HepG2 (cell line): ENCODE measurements at regions not wholly inside any gene's neighbourhood (a gene's known extent, or its start where the extent isn't known, plus 50 kb on each side); places are given as distances from the start of the nearest gene placed in this dataset.

Experiments
- AGO2 ChIP-seq: fragments of 200-400 bp; formaldehyde crosslinking; optimal IDR thresholded peaks from 2 replicates; pipeline ENCODE3; 2017; ENCODE audit warnings: mild to moderate bottlenecking, low read depth, low read length, moderate library complexity
- DMAP1 ChIP-seq: IDR thresholded peaks from 2 replicates; pipeline ENCODE4 v1.6.1; 2016
- ETS1 ChIP-seq: sonication (generic); formaldehyde crosslinking; IDR thresholded peaks from 2 replicates; pipeline ENCODE4 v1.4.0; 2020; ENCODE audit warnings: missing genetic modification reagents
- FOXK2 ChIP-seq: fragments of 450-650 bp; IDR thresholded peaks from 2 replicates; pipeline ENCODE4 v1.6.1; 2016
- IKZF5 ChIP-seq: IDR thresholded peaks from 2 replicates; pipeline ENCODE4 v1.6.1; 2018; ENCODE audit warnings: missing genetic modification reagents, mild to moderate bottlenecking, missing compliant biosample characterization
- PATZ1 ChIP-seq: sonication (generic); formaldehyde crosslinking; IDR thresholded peaks from 2 replicates; pipeline ENCODE4 v1.4.0; 2020; ENCODE audit warnings: missing genetic modification reagents
- POGZ ChIP-seq: sonication (generic); formaldehyde crosslinking; IDR thresholded peaks from 2 replicates; pipeline ENCODE4 v1.4.0; 2020; ENCODE audit warnings: mild to moderate bottlenecking, missing genetic modification reagents
- RELA ChIP-seq: sonication (generic); formaldehyde crosslinking; IDR thresholded peaks from 2 replicates; pipeline ENCODE4 v1.4.0; 2020; ENCODE audit warnings: missing genetic modification reagents
- YEATS4 ChIP-seq: sonication (generic); formaldehyde crosslinking; IDR thresholded peaks from 2 replicates; pipeline ENCODE4 v1.4.0; 2020; ENCODE audit warnings: missing genetic modification reagents, borderline replicate concordance
- ZBTB10 ChIP-seq: sonication (generic); formaldehyde crosslinking; IDR thresholded peaks from 2 replicates; pipeline ENCODE4 v1.4.0; 2020; ENCODE audit warnings: missing genetic modification reagents, borderline replicate concordance
- ZBTB25 ChIP-seq: IDR thresholded peaks from 2 replicates; pipeline ENCODE4 v1.6.1; 2018; ENCODE audit warnings: missing genetic modification reagents
- ZBTB7B ChIP-seq: sonication (generic); formaldehyde crosslinking; IDR thresholded peaks from 2 replicates; pipeline ENCODE4 v1.4.0; 2020; ENCODE audit warnings: missing genetic modification reagents
- ZFP36L2 ChIP-seq: sonication (generic); formaldehyde crosslinking; IDR thresholded peaks from 2 replicates; pipeline ENCODE4 v1.4.0; 2020; ENCODE audit warnings: missing genetic modification reagents
- ZNF143 ChIP-seq: sonication (generic); formaldehyde crosslinking; IDR thresholded peaks from 2 replicates; pipeline ENCODE4 v1.4.0; 2020; ENCODE audit warnings: missing genetic modification reagents
- ZNF33A ChIP-seq: sonication (generic); formaldehyde crosslinking; IDR thresholded peaks from 2 replicates; pipeline ENCODE4 v1.5.1; 2020; ENCODE audit warnings: missing genetic modification reagents, mild to moderate bottlenecking, moderate library complexity, borderline replicate concordance
- ZNF33B ChIP-seq: sonication (generic); formaldehyde crosslinking; IDR thresholded peaks from 2 replicates; pipeline ENCODE4 v1.5.1; 2020; ENCODE audit warnings: mild to moderate bottlenecking, missing genetic modification reagents
- ZNF484 ChIP-seq: sonication (generic); formaldehyde crosslinking; IDR thresholded peaks from 2 replicates; pipeline ENCODE4 v1.5.1; 2020; ENCODE audit warnings: mild to moderate bottlenecking, low read depth, missing genetic modification reagents, borderline replicate concordance
- ZNF512B ChIP-seq: sonication (generic); formaldehyde crosslinking; IDR thresholded peaks from 2 replicates; pipeline ENCODE4 v1.5.1; 2020; ENCODE audit warnings: missing genetic modification reagents, mild to moderate bottlenecking, borderline replicate concordance
- ZNF570 ChIP-seq: sonication (generic); formaldehyde crosslinking; IDR thresholded peaks from 2 replicates; pipeline ENCODE4 v1.4.0; 2020; ENCODE audit warnings: mild to moderate bottlenecking, missing genetic modification reagents, borderline replicate concordance
- ZNF772 ChIP-seq: sonication (generic); formaldehyde crosslinking; IDR thresholded peaks from 2 replicates; pipeline ENCODE4 v1.5.0; 2020; ENCODE audit warnings: mild to moderate bottlenecking, missing genetic modification reagents

- no peak for TF ChIP-seq ETS1 (CRISPR knock-in tag)
- TF ChIP-seq POGZ (CRISPR knock-in tag): no peak
- no peak for TF ChIP-seq ZNF143 (CRISPR knock-in tag)
- TF ChIP-seq RELA: no peak
- no peak for TF ChIP-seq ZNF484 (CRISPR knock-in tag)
- no peak for TF ChIP-seq ZNF512B (CRISPR knock-in tag)
- TF ChIP-seq ZNF33A (CRISPR knock-in tag): no peak
- no peak for TF ChIP-seq YEATS4
- TF ChIP-seq AGO2: no peak
- TF ChIP-seq FOXK2: no peak
- 0 out of 2 replicates have a peak, but pooled peaks have one; percentile 44 for TF ChIP-seq ZBTB7B
- peak; percentile 59 for TF ChIP-seq DMAP1 (CRISPR knock-in tag)
- no peak; the same call in 1 of the 2 replicates for TF ChIP-seq ZBTB25 (CRISPR knock-in tag)
- peak; percentile 84 for TF ChIP-seq PATZ1 (CRISPR knock-in tag)
- no peak for TF ChIP-seq ZNF570
- no peak for TF ChIP-seq ZNF33B
- TF ChIP-seq ZNF772 (CRISPR knock-in tag): no peak
- TF ChIP-seq ZBTB10 (CRISPR knock-in tag): no peak
- TF ChIP-seq IKZF5: peak; percentile 70; the same call in 1 of the 2 replicates
- TF ChIP-seq ZFP36L2 (CRISPR knock-in tag): no peak
Measured at GRCh38 chr14:49966304-49966809, 73.5 kb downstream of the ARF6 start (continued).
